GM12875 (cell line): ENCODE measurements at regions not wholly inside any gene's neighbourhood (a gene's known extent, or its start where the extent isn't known, plus 50 kb on each side); places are given as distances from the start of the nearest gene placed in this dataset.

ENCODE experiments used
- H3K4me3 ChIP-seq: one replicate; pipeline ENCODE4 v1.5.1; 2011; ENCODE audit warnings: low read depth, low read length, control low read depth
- TF ChIP-seq, protein P1 (sequence below): IDR thresholded peaks from 2 replicates; pipeline ENCODE4 v1.5.1; 2011; ENCODE audit warnings: low read depth, mild to moderate bottlenecking, control low read depth, inconsistent platforms, low read length, moderate library complexity, borderline replicate concordance; ENCODE audit not compliant: insufficient read depth

- TF ChIP-seq, protein P1, sequence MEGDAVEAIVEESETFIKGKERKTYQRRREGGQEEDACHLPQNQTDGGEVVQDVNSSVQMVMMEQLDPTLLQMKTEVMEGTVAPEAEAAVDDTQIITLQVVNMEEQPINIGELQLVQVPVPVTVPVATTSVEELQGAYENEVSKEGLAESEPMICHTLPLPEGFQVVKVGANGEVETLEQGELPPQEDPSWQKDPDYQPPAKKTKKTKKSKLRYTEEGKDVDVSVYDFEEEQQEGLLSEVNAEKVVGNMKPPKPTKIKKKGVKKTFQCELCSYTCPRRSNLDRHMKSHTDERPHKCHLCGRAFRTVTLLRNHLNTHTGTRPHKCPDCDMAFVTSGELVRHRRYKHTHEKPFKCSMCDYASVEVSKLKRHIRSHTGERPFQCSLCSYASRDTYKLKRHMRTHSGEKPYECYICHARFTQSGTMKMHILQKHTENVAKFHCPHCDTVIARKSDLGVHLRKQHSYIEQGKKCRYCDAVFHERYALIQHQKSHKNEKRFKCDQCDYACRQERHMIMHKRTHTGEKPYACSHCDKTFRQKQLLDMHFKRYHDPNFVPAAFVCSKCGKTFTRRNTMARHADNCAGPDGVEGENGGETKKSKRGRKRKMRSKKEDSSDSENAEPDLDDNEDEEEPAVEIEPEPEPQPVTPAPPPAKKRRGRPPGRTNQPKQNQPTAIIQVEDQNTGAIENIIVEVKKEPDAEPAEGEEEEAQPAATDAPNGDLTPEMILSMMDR = no peak
- H3K4me3 ChIP-seq = no peak overlapping the region
Observed at GRCh38 chr3:124108446-124108845, 116.5 kb upstream of the ROPN1 start.

DNA sequence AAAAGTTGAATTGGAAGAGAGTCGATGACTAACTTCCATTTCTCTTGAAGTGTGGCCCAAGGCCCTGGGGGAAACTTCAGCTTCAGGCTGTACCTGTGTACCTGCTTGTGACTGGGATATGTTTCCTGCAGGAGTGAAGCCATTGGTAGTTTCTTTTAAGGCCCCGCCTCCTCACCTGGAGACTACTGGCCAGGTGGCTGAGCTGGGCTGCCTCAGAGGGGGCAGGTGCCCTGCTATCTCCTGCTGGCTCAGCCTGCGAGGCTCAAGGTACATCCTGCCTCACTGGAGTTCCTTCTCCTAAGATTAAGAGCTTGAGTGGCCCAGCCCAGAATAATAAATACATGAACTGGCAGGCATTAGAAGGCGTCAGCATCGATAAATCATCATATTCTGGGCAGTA, 121.6 kb upstream of the ROPN1 start:
- no peak overlapping the region for H3K4me3 ChIP-seq
- TF ChIP-seq, protein P1 = no peak

GRCh38 chr3:124115279-124115678, 123.4 kb upstream of the ROPN1 start:
- H3K4me3 ChIP-seq = no peak overlapping the region
- TF ChIP-seq, protein P1 = no peak

GRCh38 chr3:124115956-124116355, 124.0 kb upstream of the ROPN1 start:
- no peak overlapping the region for H3K4me3 ChIP-seq
- TF ChIP-seq, protein P1 = no peak

GRCh38 chr3:124116906-124117305, 125.0 kb upstream of the ROPN1 start:
- TF ChIP-seq, protein P1 = no peak
- H3K4me3 ChIP-seq = no peak overlapping the region

- TF ChIP-seq, protein P1 = no peak
Observed at GRCh38 chr3:124117486-124117885, 125.6 kb upstream of the ROPN1 start.

GRCh38 chr3:124118397-124118796, 126.5 kb upstream of the ROPN1 start:
- no peak overlapping the region for H3K4me3 ChIP-seq
- TF ChIP-seq, protein P1 = no peak

More at GRCh38 chr3:124117486-124117885, 125.6 kb upstream of the ROPN1 start:
- no peak overlapping the region for H3K4me3 ChIP-seq
